Sigmoid colon (tissue), 6 donors: ENCODE measurements at regions not wholly inside any gene's neighbourhood (a gene's known extent, or its start where the extent isn't known, plus 50 kb on each side); places are given as distances from the start of the nearest gene placed in this dataset.

Experiments
- DNase-seq: peaks from one replicate; pipeline ENCODE4 v3.0.0-alpha.2; 2019
- H3K27ac ChIP-seq, 4 donors: fragments of 200-600 bp; sonication (generic); one replicate each; pipeline ENCODE4 v1.5.1; 2016 to 2019; ENCODE audit warnings: mild to moderate bottlenecking in 1 of 4
- H3K27me3 ChIP-seq, 3 donors: fragments of 200-600 bp; sonication (generic); one replicate each; pipeline ENCODE4 v1.5.1; 2019; ENCODE audit warnings: mild to moderate bottlenecking in 1 of 3
- H3K36me3 ChIP-seq, 4 donors: fragments of 200-600 bp; sonication (generic); one replicate each; pipeline ENCODE4 v1.5.1; 2016 to 2019
- H3K4me1 ChIP-seq, 4 donors: fragments of 200-600 bp; sonication (generic); one replicate each; pipeline ENCODE4 v1.5.1; 2017 to 2019
- H3K4me3 ChIP-seq, 4 donors: fragments of 200-600 bp; sonication (generic); one replicate each; pipeline ENCODE4 v1.5.1; 2017 to 2019; ENCODE audit warnings: mild to moderate bottlenecking in 2 of 4, moderate library complexity in 1 of 4
- H3K9me3 ChIP-seq, 4 donors: fragments of 200-600 bp in 3 of 4; sonication (generic) in 3 of 4; one replicate each; pipeline versions ENCODE4 v1.5.1 to v1.6.1; 2013 to 2019
- EP300 ChIP-seq, 4 donors: sonication (generic); formaldehyde crosslinking; IDR thresholded peaks; one replicate each; pipeline ENCODE4 v1.6.1; 2017; ENCODE audit warnings: antibody characterized with exemption in 4 of 4
- POLR2A ChIP-seq, 2 donors: fragments of 450-650 bp; IDR thresholded peaks; one replicate each; pipeline ENCODE4 v1.6.1; 2016; ENCODE audit warnings: antibody characterized with exemption in 2 of 2, mild to moderate bottlenecking in 2 of 2, moderate library complexity in 2 of 2
- POLR2AphosphoS5 ChIP-seq, 4 donors: sonication (generic); formaldehyde crosslinking; IDR thresholded peaks; one replicate each; pipeline ENCODE4 v1.6.1; 2017; ENCODE audit warnings: antibody characterized with exemption in 4 of 4
- WGBS, 2 donors: extraction: QIAGEN DNeasy Blood & Tissue Kit; methylation state at CpG; one replicate each; pipeline ENCODE4 v1.1.7; 2013; 5-methylcytosine and 5-hydroxymethylcytosine counted together
- intact Hi-C: fragments of 100-400 bp; cut with DNase I; formaldehyde crosslinking; loops from one replicate; pipeline ENCODE4 v1.15.1; 2023
- TF ChIP-seq, protein P1 (sequence below), 4 experiments: fragments of 450-650 bp in 3 of 4; fragments of 200-600 bp in 1 of 4; IDR thresholded peaks; one replicate each; pipeline ENCODE4 v1.5.1; 2016 to 2019; ENCODE audit warnings: antibody characterized with exemption in 4 of 4, mild to moderate bottlenecking in 3 of 4, moderate library complexity in 2 of 4
- donor health status: healthy with polysubstance abuse.
- donor health status: healthy.

DNA sequence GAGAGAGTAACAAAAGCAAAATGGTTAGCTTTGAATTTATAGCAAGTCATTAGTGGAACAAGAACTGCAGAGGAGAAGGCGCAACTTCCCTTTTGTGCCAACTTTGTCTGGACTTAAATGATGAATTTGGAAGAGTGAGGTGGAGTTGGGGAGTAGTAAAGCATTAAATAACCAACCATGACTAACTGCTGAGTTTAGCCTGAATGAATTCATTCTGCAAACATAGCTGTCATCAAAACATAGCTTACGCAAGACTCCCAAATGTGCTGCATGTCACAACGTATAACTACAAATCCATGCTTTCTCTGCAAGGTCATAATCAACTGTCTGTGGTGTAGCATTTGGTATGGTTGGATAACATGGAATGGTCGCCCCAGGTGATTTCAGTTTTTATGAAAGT, 75.9 kb upstream of the RPL34 start:
- intact Hi-C loops, result no loop called here
- WGBS, 2 donors, result 88 to 92% methylated on average over 4 of the region's 4 CpGs
- Histone ChIP-seq H3K36me3 (no peaks in the 10 kb centered on the region), H3K27me3 (no peaks in the 10 kb centered on the region), H3K4me3 (no peak overlapping the region), H3K27ac (no peak overlapping the region), H3K9me3 (peaks cover 0 to 8% (median 0%) of the 10 kb centered on the region in 4 donors), H3K4me1 (no peaks in the 10 kb centered on the region)
- TF ChIP-seq POLR2AphosphoS5 (IDR thresholded peaks at IDR 0.05), result no peak
- no peak for DNase-seq

DNA sequence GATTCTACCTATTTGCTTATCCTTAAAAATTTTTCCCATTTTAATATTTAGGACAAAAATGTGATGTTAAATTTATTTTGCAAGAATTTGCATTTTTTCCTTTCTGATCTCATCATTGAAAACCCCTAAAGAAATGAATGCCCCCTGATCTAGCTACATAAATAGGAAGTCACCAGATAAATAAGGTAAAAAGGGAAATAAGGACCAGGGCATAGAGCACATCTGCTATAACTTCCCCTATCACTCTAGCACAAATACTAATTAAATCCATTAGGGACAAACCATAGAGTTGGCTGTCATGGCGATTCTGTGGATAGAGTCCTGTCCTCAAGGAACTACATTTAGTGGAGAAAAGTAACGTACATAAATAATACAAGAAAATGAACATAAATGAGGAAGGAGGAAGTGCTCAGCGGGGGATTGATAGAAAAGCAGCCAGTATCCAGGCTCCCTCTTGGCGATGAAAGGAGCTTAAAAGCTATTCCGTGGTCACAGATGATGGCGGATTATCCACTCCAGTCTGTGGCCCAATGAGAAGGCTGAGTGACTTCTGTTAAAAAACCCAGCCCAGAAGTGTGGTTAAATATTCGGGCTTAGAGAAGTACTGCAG, 76.9 kb upstream of the RPL34 start:
- H3K27me3 ChIP-seq, result no peaks in the 10 kb centered on the region
- intact Hi-C loops, result no loop called here
- no peak for DNase-seq
- WGBS, 2 donors, result 90 to 96% methylated on average over 7 of the region's 7 CpGs
- H3K4me1 ChIP-seq, result no peaks in the 10 kb centered on the region
- H3K36me3 ChIP-seq, result no peaks in the 10 kb centered on the region
- no peak for TF ChIP-seq EP300 (IDR thresholded peaks at IDR 0.05)
- TF ChIP-seq, protein P1, sequence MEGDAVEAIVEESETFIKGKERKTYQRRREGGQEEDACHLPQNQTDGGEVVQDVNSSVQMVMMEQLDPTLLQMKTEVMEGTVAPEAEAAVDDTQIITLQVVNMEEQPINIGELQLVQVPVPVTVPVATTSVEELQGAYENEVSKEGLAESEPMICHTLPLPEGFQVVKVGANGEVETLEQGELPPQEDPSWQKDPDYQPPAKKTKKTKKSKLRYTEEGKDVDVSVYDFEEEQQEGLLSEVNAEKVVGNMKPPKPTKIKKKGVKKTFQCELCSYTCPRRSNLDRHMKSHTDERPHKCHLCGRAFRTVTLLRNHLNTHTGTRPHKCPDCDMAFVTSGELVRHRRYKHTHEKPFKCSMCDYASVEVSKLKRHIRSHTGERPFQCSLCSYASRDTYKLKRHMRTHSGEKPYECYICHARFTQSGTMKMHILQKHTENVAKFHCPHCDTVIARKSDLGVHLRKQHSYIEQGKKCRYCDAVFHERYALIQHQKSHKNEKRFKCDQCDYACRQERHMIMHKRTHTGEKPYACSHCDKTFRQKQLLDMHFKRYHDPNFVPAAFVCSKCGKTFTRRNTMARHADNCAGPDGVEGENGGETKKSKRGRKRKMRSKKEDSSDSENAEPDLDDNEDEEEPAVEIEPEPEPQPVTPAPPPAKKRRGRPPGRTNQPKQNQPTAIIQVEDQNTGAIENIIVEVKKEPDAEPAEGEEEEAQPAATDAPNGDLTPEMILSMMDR (IDR thresholded peaks at IDR 0.05), result no peak
- no peak for TF ChIP-seq POLR2AphosphoS5 (IDR thresholded peaks at IDR 0.05)
- no peak for TF ChIP-seq POLR2A (IDR thresholded peaks at IDR 0.05)
- no peak overlapping the region for H3K4me3 ChIP-seq
- peaks cover 0 to 8% (median 0%) of the 10 kb centered on the region in 4 donors for H3K9me3 ChIP-seq
- H3K27ac ChIP-seq, result no peak overlapping the region

DNA sequence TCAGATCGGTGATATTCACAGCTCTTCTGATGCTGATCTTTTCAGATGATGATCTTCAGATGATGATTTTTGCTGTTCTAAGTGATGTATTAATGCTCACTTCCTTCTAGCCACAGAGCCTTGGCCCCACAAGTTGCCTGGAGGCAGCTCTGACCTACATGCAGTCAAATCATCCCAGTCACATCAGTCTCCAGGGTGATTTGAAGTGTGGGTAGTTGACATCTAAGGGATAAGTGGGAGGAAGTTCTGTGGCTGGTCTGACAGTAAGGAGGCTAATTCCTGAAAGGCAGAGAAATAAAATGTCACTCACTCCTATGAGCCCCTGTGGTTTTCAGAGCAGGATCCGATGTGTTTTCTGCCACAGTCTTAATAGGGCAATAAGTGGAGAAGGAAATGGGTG, 79.8 kb upstream of the RPL34 start:
- Histone ChIP-seq H3K36me3 (no peaks in the 10 kb centered on the region), H3K27me3 (no peaks in the 10 kb centered on the region), H3K4me1 (no peaks in the 10 kb centered on the region), H3K27ac (no peak overlapping the region), H3K4me3 (no peak overlapping the region), H3K9me3 (no peaks in the 10 kb centered on the region)
- WGBS, 2 donors, result 53 to 84% methylated on average over 2 of the region's 2 CpGs
- intact Hi-C loops, result no loop called here
- DNase-seq, result no peak
- TF ChIP-seq POLR2A (IDR thresholded peaks at IDR 0.05) (no peak), POLR2AphosphoS5 (IDR thresholded peaks at IDR 0.05) (no peak), EP300 (IDR thresholded peaks at IDR 0.05) (no peak)
- TF ChIP-seq, protein P1 (IDR thresholded peaks at IDR 0.05), result no peak

DNA sequence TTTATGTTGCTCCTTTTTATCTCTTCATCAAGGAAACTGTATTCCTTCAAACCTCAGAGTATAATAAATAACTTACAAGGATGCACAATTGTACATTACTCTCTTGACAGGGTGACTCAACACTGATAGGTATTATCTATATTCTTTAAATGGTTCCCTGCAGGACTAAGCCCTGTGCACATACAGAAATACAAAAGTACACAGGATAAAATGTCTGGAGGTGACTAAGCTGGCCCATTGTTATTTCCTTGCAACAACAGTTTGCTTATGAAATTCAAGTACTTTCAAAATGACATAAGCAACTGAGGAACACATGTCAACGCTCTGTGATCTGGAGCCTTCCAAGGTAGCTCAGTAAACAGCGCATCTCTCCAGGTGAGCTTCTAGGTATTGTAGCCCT, 83.8 kb upstream of the RPL34 start:
- WGBS, 2 donors, result 89 to 92% methylated on average over 2 of the region's 2 CpGs
- Histone ChIP-seq H3K4me3 (no peak overlapping the region), H3K36me3 (no peaks in the 10 kb centered on the region), H3K27ac (no peak overlapping the region), H3K27me3 (no peaks in the 10 kb centered on the region), H3K4me1 (no peaks in the 10 kb centered on the region), H3K9me3 (no peaks in the 10 kb centered on the region)
- intact Hi-C loops, result no loop called here
- TF ChIP-seq EP300 (IDR thresholded peaks at IDR 0.05), result no peak
- TF ChIP-seq, protein P1 (IDR thresholded peaks at IDR 0.05), result no peak
- DNase-seq, result no peak

DNA sequence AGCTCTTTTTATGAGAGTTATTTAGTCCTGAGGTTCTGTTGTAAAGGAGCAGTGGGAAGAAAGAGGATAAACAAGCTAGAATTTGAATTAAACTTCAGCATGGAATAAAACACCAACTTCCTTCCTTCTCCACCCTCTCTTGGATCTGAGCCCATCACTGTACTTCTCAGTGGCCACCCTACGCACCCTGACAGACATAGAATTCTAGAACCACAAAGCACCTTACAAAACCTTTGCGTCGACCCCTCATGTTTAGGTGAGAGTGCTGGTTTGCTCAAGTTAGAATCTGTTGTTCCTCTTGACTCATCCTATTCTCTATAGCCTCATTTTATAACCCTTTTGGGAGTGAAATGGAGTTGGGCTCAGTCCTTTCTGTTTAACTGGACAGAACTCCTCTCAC, 84.6 kb upstream of the RPL34 start:
- WGBS, 2 donors, result 11 to 28% methylated on average over 3 of the region's 3 CpGs

More for the DNA sequence above, 84.6 kb upstream of the RPL34 start:
- DNase-seq, result no peak
- Histone ChIP-seq H3K9me3 (no peaks in the 10 kb centered on the region), H3K4me1 (no peaks in the 10 kb centered on the region), H3K4me3 (no peak overlapping the region), H3K36me3 (no peaks in the 10 kb centered on the region), H3K27me3 (no peaks in the 10 kb centered on the region), H3K27ac (no peak overlapping the region)
- intact Hi-C loops, result no loop called here
- no peak for TF ChIP-seq POLR2A (IDR thresholded peaks at IDR 0.05)
- no peak for TF ChIP-seq POLR2AphosphoS5 (IDR thresholded peaks at IDR 0.05)
- TF ChIP-seq, protein P1 (IDR thresholded peaks at IDR 0.05), result no peak
- TF ChIP-seq EP300 (IDR thresholded peaks at IDR 0.05), result no peak
